OCI-LY3 (cell line): ENCODE measurements at regions not wholly inside any gene's neighbourhood (a gene's known extent, or its start where the extent isn't known, plus 50 kb on each side); places are given as distances from the start of the nearest gene placed in this dataset.

Source experiments
- H2AFZ ChIP-seq: fragments of 200-600, 300-600 bp; shearing (Covaris generic); 2 replicates; pipeline ENCODE4 v1.6.0; 2014; ENCODE audit warnings: antibody characterized with exemption, low read depth, low read length
- H3K27ac ChIP-seq: fragments of 200-600, 300-600 bp; sonication (generic); 2 replicates; pipeline ENCODE4 v1.5.1; 2014; ENCODE audit warnings: mild to moderate bottlenecking, low read length, moderate library complexity, mixed read lengths
- H3K27me3 ChIP-seq: fragments of 200-600, 300-600 bp; sonication (generic); 2 replicates; pipeline ENCODE4 v1.6.1; 2014; ENCODE audit warnings: low read depth, low read length, mixed read lengths
- H3K36me3 ChIP-seq: fragments of 200-600, 300-600 bp; sonication (generic); replicated peaks from 2 replicates; pipeline ENCODE3; 2014; ENCODE audit warnings: low read depth, low read length, mixed read lengths
- H3K4me1 ChIP-seq: fragments of 300-600, 200-600 bp; sonication (generic); 2 replicates; pipeline ENCODE4 v1.6.1; 2014; ENCODE audit warnings: low read length, mixed read lengths
- H3K4me2 ChIP-seq: fragments of 200-600, 300-600 bp; sonication (generic); 2 replicates; pipeline ENCODE4 v1.6.1; 2014; ENCODE audit warnings: low read length, mixed read lengths
- H3K4me3 ChIP-seq: fragments of 300-600, 200-600 bp; sonication (generic); 2 replicates; pipeline ENCODE4 v1.5.1; 2014; ENCODE audit warnings: antibody characterized with exemption, mild to moderate bottlenecking, low read length, moderate library complexity
- H3K79me2 ChIP-seq: fragments of 300-600, 200-600 bp; shearing (Covaris generic); 2 replicates; pipeline ENCODE4 v1.6.1; 2014; ENCODE audit warnings: mild to moderate bottlenecking, low read length, mixed read lengths
- H3K9ac ChIP-seq: fragments of 300-600, 200-600 bp; shearing (Covaris generic); 2 replicates; pipeline ENCODE4 v1.6.0; 2014; ENCODE audit warnings: mild to moderate bottlenecking, low read length, moderate library complexity
- H3K9me3 ChIP-seq: fragments of 200-600, 300-600 bp; shearing (Covaris generic); 2 replicates; pipeline ENCODE4 v1.6.1; 2014; ENCODE audit warnings: low read length, mixed read lengths; ENCODE audit not compliant: insufficient read depth
- H4K20me1 ChIP-seq: fragments of 200-600, 300-600 bp; sonication (generic); 2 replicates; pipeline ENCODE4 v1.6.1; 2016; ENCODE audit warnings: low read length, mixed read lengths; ENCODE audit not compliant: insufficient read depth
- EZH2phosphoT487 ChIP-seq: fragments of 200-600 bp; shearing (Covaris generic); IDR thresholded peaks from 2 replicates; pipeline ENCODE4 v1.6.1; 2018; ENCODE audit warnings: antibody characterized with exemption, mixed run types, low read depth
- TF ChIP-seq, protein P1 (sequence below): fragments of 200-600, 300-600 bp; sonication (generic); IDR thresholded peaks from 2 replicates; pipeline ENCODE4 v1.5.1; 2014; ENCODE audit warnings: antibody characterized with exemption, low read length, low read depth

DNA sequence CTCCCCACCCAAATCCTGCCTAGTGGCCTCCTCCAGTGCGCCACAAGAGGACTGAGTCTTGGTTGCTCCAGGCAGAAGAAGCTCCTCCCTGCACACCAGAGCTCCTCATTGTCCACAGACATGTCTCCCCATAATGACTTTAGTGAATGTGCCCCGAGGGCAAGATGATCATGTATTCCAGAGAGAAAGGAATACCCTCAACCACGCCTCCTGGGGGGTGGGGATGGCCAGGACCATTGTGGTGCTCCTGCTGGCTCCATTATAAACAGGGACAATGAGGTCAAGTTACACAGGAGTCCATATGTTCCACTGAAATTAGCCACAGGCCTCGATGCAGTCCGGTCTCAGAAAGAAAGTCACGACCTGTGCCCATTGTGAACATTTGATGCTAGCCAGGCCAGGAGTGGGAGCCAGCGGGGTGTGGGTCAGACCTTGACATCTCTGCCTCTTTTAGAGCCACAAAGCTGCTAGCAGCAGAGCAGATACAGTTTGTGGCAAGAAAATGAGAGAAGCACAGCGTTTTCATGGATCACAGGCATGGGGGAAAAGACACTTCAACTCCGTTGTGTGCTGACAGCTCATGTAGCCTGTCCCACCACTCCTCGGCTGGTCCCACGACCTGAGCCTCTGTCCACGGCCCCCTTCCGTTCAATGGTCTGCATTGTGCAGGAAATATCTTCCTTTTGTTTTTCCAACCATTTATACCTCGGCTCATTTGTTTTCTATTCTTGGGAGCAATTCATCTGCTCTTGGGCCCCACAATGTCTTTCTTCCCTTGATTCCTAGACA, 70.7 kb upstream of the FZD7 start:
- no peaks in the 10 kb centered on the region for H3K9me3 ChIP-seq
- H3K36me3 ChIP-seq: no peaks in the 10 kb centered on the region
- H3K4me3 ChIP-seq: no peak overlapping the region
- no peaks in the 10 kb centered on the region for H3K79me2 ChIP-seq
- no peak overlapping the region for H2AFZ ChIP-seq
- H4K20me1 ChIP-seq: no peaks in the 10 kb centered on the region
- TF ChIP-seq, protein P1, sequence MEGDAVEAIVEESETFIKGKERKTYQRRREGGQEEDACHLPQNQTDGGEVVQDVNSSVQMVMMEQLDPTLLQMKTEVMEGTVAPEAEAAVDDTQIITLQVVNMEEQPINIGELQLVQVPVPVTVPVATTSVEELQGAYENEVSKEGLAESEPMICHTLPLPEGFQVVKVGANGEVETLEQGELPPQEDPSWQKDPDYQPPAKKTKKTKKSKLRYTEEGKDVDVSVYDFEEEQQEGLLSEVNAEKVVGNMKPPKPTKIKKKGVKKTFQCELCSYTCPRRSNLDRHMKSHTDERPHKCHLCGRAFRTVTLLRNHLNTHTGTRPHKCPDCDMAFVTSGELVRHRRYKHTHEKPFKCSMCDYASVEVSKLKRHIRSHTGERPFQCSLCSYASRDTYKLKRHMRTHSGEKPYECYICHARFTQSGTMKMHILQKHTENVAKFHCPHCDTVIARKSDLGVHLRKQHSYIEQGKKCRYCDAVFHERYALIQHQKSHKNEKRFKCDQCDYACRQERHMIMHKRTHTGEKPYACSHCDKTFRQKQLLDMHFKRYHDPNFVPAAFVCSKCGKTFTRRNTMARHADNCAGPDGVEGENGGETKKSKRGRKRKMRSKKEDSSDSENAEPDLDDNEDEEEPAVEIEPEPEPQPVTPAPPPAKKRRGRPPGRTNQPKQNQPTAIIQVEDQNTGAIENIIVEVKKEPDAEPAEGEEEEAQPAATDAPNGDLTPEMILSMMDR: no peak
- no peak for TF ChIP-seq EZH2phosphoT487
- no peaks in the 10 kb centered on the region for H3K4me1 ChIP-seq
- H3K4me2 ChIP-seq: no peak overlapping the region
- no peak overlapping the region for H3K27ac ChIP-seq
- no peaks in the 10 kb centered on the region for H3K27me3 ChIP-seq
- H3K9ac ChIP-seq: no peak overlapping the region

DNA sequence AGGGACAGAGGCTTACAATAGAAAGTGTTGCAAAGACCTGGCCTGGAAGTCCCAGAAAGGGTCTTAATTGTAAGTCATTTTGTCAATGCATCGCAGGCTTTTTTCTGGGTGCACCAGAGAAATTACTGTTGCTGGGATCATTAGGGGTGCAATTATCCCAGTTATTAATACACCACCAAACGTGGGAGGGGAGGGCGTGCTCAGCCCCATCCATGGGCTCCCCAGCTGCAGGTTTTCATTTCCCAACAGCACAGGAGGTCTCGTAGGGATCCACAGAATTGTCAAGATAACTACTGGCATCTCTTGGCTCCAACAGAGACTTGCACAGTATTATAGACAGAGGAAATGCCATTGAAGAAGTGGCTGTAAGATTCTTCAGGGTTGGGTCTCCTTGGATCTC, 69.6 kb upstream of the FZD7 start:
- Histone ChIP-seq H3K9ac (no peak overlapping the region), H3K4me2 (no peak overlapping the region), H2AFZ (no peak overlapping the region), H3K79me2 (no peaks in the 10 kb centered on the region), H3K27ac (no peak overlapping the region), H3K9me3 (no peaks in the 10 kb centered on the region), H4K20me1 (no peaks in the 10 kb centered on the region), H3K4me3 (no peak overlapping the region), H3K27me3 (no peaks in the 10 kb centered on the region), H3K4me1 (no peaks in the 10 kb centered on the region), H3K36me3 (no peaks in the 10 kb centered on the region)
- TF ChIP-seq EZH2phosphoT487: no peak
- TF ChIP-seq, protein P1: no peak

DNA sequence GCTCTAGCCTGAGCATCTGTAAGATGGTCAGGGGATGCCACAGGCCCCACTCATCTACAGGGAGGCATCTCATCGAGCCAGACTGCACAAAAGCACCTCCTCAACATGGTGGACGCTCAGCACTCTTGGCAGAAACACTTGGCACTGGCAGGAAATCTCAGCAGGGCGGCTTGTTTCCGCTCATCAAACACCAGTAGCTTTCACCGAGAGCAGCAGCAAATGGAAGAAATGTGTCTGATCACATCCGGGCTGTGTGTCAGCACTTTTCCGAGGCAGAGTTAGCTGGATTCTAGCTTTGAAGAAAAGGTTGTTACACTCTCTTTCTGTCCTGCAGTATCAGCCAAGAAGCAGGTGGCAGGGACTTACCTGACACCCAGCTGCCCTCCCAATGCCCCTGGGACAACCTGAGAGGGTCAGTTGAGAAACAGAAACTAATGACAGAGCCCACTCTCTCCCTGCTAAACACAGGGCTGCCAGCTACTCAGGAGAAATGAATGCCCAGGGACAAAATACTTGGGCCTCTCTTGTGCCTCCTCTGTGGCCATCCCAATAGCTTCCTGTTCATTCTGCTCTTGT, 68.9 kb upstream of the FZD7 start:
- Histone ChIP-seq H3K36me3 (no peaks in the 10 kb centered on the region), H3K79me2 (no peaks in the 10 kb centered on the region), H2AFZ (no peak overlapping the region), H3K27me3 (no peaks in the 10 kb centered on the region), H3K4me3 (no peak overlapping the region), H3K4me1 (no peaks in the 10 kb centered on the region), H3K9me3 (no peaks in the 10 kb centered on the region), H4K20me1 (no peaks in the 10 kb centered on the region), H3K27ac (no peak overlapping the region), H3K9ac (no peak overlapping the region), H3K4me2 (no peak overlapping the region)
- TF ChIP-seq EZH2phosphoT487: no peak
- TF ChIP-seq, protein P1: no peak

- peak overlapping the region; percentile 65; the same call in 1 of the 2 replicates for H2AFZ ChIP-seq
- H3K4me3 ChIP-seq: no peak overlapping the region
- no peaks in the 10 kb centered on the region for H3K79me2 ChIP-seq
- no peak overlapping the region for H3K9ac ChIP-seq
- no peaks in the 10 kb centered on the region for H4K20me1 ChIP-seq
- no peaks in the 10 kb centered on the region for H3K9me3 ChIP-seq
- no peaks in the 10 kb centered on the region for H3K27me3 ChIP-seq
- H3K36me3 ChIP-seq: no peaks in the 10 kb centered on the region
- TF ChIP-seq EZH2phosphoT487: no peak
- TF ChIP-seq, protein P1: peak; percentile 52
- no peaks in the 10 kb centered on the region for H3K4me1 ChIP-seq
- no peak overlapping the region for H3K27ac ChIP-seq
- H3K4me2 ChIP-seq: no peak overlapping the region
Observed at GRCh38 chr2:201965550-201965949, 68.1 kb upstream of the FZD7 start.
